ENCODE measurements at regions not wholly inside any gene's neighbourhood (a gene's known extent, or its start where the extent isn't known, plus 50 kb on each side); places are given as distances from the start of the nearest gene placed in this dataset.

- Histone ChIP-seq H3K9me2 (ENCODE audit: insufficient read depth) (no peaks in the 10 kb centered on the region), H3K79me2 (replicated peaks; ENCODE audit: insufficient read depth) (no peaks in the 10 kb centered on the region), H3K4me2 (no peak overlapping the region), H3K4me1 (ENCODE audit: insufficient read depth) (no peaks in the 10 kb centered on the region), H3K27ac (ENCODE audit: low read depth) (no peak overlapping the region), H3K36me3 (ENCODE audit: insufficient read depth) (no peaks in the 10 kb centered on the region), H3K4me3 (no peak overlapping the region), H3K27me3 (ENCODE audit: insufficient read depth) (no peaks in the 10 kb centered on the region), H4K20me1 (replicated peaks; ENCODE audit: insufficient read depth) (no peaks in the 10 kb centered on the region), H3F3A (replicated peaks; ENCODE audit: low read depth) (no peaks in the 10 kb centered on the region), H2AFZ (no peak overlapping the region)
- Mint-ChIP-seq H3K9me3 (peaks cover under 1% of the 10 kb centered on the region; the same call in 1 of the 3 replicates), H3K4me1 (no peaks in the 10 kb centered on the region), H3K36me3 (ENCODE audit: low read depth) (no peaks in the 10 kb centered on the region; the same call in 2 of the 3 replicates), H3K27me3 (ENCODE audit: insufficient read depth, low read depth, poor library complexity) (peaks cover 4% of the 10 kb centered on the region), H3K27ac (no peak overlapping the region), H3K4me3 (no peak overlapping the region)
- TF ChIP-seq ZNF331 (CRISPR knock-in tag; IDR thresholded peaks at IDR 0.05; ENCODE audit: low read depth): no peak
- no peak for TF ChIP-seq NANOG (IDR thresholded peaks at IDR 0.05; ENCODE audit: borderline replicate concordance)
- no peak for TF ChIP-seq EZH2 (IDR thresholded peaks at IDR 0.05; ENCODE audit: low read depth, unreplicated experiment)
- TF ChIP-seq, protein P1, sequence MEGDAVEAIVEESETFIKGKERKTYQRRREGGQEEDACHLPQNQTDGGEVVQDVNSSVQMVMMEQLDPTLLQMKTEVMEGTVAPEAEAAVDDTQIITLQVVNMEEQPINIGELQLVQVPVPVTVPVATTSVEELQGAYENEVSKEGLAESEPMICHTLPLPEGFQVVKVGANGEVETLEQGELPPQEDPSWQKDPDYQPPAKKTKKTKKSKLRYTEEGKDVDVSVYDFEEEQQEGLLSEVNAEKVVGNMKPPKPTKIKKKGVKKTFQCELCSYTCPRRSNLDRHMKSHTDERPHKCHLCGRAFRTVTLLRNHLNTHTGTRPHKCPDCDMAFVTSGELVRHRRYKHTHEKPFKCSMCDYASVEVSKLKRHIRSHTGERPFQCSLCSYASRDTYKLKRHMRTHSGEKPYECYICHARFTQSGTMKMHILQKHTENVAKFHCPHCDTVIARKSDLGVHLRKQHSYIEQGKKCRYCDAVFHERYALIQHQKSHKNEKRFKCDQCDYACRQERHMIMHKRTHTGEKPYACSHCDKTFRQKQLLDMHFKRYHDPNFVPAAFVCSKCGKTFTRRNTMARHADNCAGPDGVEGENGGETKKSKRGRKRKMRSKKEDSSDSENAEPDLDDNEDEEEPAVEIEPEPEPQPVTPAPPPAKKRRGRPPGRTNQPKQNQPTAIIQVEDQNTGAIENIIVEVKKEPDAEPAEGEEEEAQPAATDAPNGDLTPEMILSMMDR (conservative IDR thresholded peaks at IDR 0.05; ENCODE audit: low read depth in 2 of 2): no peak
- TF ChIP-seq, protein P2, sequence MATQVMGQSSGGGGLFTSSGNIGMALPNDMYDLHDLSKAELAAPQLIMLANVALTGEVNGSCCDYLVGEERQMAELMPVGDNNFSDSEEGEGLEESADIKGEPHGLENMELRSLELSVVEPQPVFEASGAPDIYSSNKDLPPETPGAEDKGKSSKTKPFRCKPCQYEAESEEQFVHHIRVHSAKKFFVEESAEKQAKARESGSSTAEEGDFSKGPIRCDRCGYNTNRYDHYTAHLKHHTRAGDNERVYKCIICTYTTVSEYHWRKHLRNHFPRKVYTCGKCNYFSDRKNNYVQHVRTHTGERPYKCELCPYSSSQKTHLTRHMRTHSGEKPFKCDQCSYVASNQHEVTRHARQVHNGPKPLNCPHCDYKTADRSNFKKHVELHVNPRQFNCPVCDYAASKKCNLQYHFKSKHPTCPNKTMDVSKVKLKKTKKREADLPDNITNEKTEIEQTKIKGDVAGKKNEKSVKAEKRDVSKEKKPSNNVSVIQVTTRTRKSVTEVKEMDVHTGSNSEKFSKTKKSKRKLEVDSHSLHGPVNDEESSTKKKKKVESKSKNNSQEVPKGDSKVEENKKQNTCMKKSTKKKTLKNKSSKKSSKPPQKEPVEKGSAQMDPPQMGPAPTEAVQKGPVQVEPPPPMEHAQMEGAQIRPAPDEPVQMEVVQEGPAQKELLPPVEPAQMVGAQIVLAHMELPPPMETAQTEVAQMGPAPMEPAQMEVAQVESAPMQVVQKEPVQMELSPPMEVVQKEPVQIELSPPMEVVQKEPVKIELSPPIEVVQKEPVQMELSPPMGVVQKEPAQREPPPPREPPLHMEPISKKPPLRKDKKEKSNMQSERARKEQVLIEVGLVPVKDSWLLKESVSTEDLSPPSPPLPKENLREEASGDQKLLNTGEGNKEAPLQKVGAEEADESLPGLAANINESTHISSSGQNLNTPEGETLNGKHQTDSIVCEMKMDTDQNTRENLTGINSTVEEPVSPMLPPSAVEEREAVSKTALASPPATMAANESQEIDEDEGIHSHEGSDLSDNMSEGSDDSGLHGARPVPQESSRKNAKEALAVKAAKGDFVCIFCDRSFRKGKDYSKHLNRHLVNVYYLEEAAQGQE (IDR thresholded peaks at IDR 0.05; ENCODE audit: unreplicated experiment): no peak
- no peak for TF ChIP-seq EZH2phosphoT487 (IDR thresholded peaks at IDR 0.05; ENCODE audit: unreplicated experiment)
- TF ChIP-seq CREB1 (CRISPR knock-in tag; IDR thresholded peaks at IDR 0.05; ENCODE audit: low read depth): no peak
- TF ChIP-seq POLR2AphosphoS5 (IDR thresholded peaks at IDR 0.05; ENCODE audit: low read depth): no peak
- TF ChIP-seq, protein P3, sequence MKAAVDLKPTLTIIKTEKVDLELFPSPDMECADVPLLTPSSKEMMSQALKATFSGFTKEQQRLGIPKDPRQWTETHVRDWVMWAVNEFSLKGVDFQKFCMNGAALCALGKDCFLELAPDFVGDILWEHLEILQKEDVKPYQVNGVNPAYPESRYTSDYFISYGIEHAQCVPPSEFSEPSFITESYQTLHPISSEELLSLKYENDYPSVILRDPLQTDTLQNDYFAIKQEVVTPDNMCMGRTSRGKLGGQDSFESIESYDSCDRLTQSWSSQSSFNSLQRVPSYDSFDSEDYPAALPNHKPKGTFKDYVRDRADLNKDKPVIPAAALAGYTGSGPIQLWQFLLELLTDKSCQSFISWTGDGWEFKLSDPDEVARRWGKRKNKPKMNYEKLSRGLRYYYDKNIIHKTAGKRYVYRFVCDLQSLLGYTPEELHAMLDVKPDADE (IDR thresholded peaks at IDR 0.05): no peak
- no peak for TF ChIP-seq ZNF114 (CRISPR knock-in tag; IDR thresholded peaks at IDR 0.05)
- no peak for TF ChIP-seq JUNB (IDR thresholded peaks at IDR 0.05; ENCODE audit: unreplicated experiment)
- no peak for TF ChIP-seq ZNF462 (CRISPR knock-in tag; IDR thresholded peaks at IDR 0.05)
- no peak for TF ChIP-seq STAT1 (IDR thresholded peaks at IDR 0.05; ENCODE audit: unreplicated experiment)
- DNase-seq (ENCODE audit: low spot score) (no peak), ATAC-seq (no peak)
Measured at GRCh38 chr11:71307811-71308645, 55.7 kb upstream of the SHANK2 start.

Measured in GM23338 (cell line).